H1 (cell line): ENCODE measurements at regions not wholly inside any gene's neighbourhood (a gene's known extent, or its start where the extent isn't known, plus 50 kb on each side); places are given as distances from the start of the nearest gene placed in this dataset.

ENCODE experiments used
- BCL11A ChIP-seq, 2 experiments: IDR thresholded peaks; one replicate each; pipeline ENCODE4 v1.6.1; 2011; ENCODE audit warnings: low read depth in 2 of 2, low read length in 2 of 2, mild to moderate bottlenecking in 2 of 2
- SIN3A ChIP-seq, 2 experiments: IDR thresholded peaks in 1 of 2; conservative IDR thresholded peaks in 1 of 2; 2 replicates each; pipeline ENCODE4 v1.6.1; 2011 to 2012; ENCODE audit warnings: low read length in 2 of 2, improper control_type of control experiment in 1 of 2, low read depth in 1 of 2, mild to moderate bottlenecking in 1 of 2
- TF ChIP-seq, protein P1 (sequence below): IDR thresholded peaks from 2 replicates; pipeline ENCODE4 v1.6.1; 2011; ENCODE audit warnings: low read depth, mild to moderate bottlenecking, low read length; ENCODE audit not compliant: insufficient read depth

- TF ChIP-seq, protein P1, sequence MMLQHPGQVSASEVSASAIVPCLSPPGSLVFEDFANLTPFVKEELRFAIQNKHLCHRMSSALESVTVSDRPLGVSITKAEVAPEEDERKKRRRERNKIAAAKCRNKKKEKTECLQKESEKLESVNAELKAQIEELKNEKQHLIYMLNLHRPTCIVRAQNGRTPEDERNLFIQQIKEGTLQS: no peak
- no peak for TF ChIP-seq BCL11A (IDR thresholded peaks at IDR 0.05; ENCODE audit: low read depth in 2 of 2, low read length in 2 of 2)
- no peak for TF ChIP-seq SIN3A (conservative IDR thresholded peaks at IDR 0.05 in 1 of 2, IDR thresholded peaks at IDR 0.05 in 1 of 2; ENCODE audit: low read depth in 1 of 2, low read length in 2 of 2)
Measured at GRCh38 chr1:209012443-209013196, 570.9 kb upstream of the CAMK1G start (continued).
